Mesenchymal stem cell (in vitro differentiated cells and primary cell): ENCODE measurements at regions not wholly inside any gene's neighbourhood (a gene's known extent, or its start where the extent isn't known, plus 50 kb on each side); places are given as distances from the start of the nearest gene placed in this dataset.

Experiments
- DNase-seq: peaks from one replicate; pipeline ENCODE4 v3.0.0-alpha.2; 2013
- H2AFZ ChIP-seq: one replicate; pipeline ENCODE4 v1.6.1; 2013; ENCODE audit warnings: low read depth, mild to moderate bottlenecking, control low read depth, inconsistent platforms, low read length, moderate library complexity
- H2AK5ac ChIP-seq: 2 replicates; pipeline ENCODE4 v1.6.1; 2013; ENCODE audit warnings: low read length, moderate library complexity, mild to moderate bottlenecking, inconsistent platforms; ENCODE audit not compliant: severe bottlenecking
- H2BK120ac ChIP-seq: one replicate; pipeline ENCODE4 v1.6.1; 2013; ENCODE audit warnings: low read depth, mild to moderate bottlenecking, inconsistent platforms, low read length, moderate library complexity
- H2BK12ac ChIP-seq, 2 experiments: one replicate each; pipeline ENCODE4 v1.6.1; 2013; ENCODE audit warnings: inconsistent platforms in 2 of 2, low read length in 2 of 2, mild to moderate bottlenecking in 2 of 2, moderate library complexity in 2 of 2, control low read depth in 1 of 2
- H2BK15ac ChIP-seq: one replicate; pipeline ENCODE4 v1.6.1; 2013; ENCODE audit warnings: mild to moderate bottlenecking, low read depth, inconsistent platforms; ENCODE audit not compliant: poor library complexity, severe bottlenecking
- H2BK5ac ChIP-seq: 2 replicates; pipeline ENCODE4 v1.6.1; 2013; ENCODE audit warnings: low read depth, mild to moderate bottlenecking, low read length, control low read depth, inconsistent platforms; ENCODE audit not compliant: poor library complexity, severe bottlenecking
- H3K14ac ChIP-seq, 2 experiments: one replicate each; pipeline ENCODE4 v1.6.1; 2013; ENCODE audit warnings: inconsistent platforms in 2 of 2, low read length in 2 of 2, control low read depth in 1 of 2, mild to moderate bottlenecking in 1 of 2, moderate library complexity in 1 of 2
- H3K18ac ChIP-seq, 2 experiments: one replicate each; pipeline ENCODE4 v1.6.1; 2013; ENCODE audit warnings: inconsistent platforms in 2 of 2, low read length in 2 of 2, control low read depth in 1 of 2, low read depth in 1 of 2, mild to moderate bottlenecking in 1 of 2
- H3K23ac ChIP-seq, 2 experiments: one replicate each; pipeline ENCODE4 v1.6.1; 2013; ENCODE audit warnings: inconsistent platforms in 2 of 2, low read length in 2 of 2, mild to moderate bottlenecking in 2 of 2, moderate library complexity in 2 of 2, control low read depth in 1 of 2
- H3K27ac ChIP-seq: 2 replicates; pipeline ENCODE4 v1.5.1; 2013; ENCODE audit warnings: mild to moderate bottlenecking, moderate library complexity, low read length, control low read depth, inconsistent platforms; ENCODE audit not compliant: poor library complexity, severe bottlenecking
- H3K27me3 ChIP-seq, 2 experiments: 2 replicates each; pipeline versions ENCODE4 v1.6.1 to v1.7.0; 2013; ENCODE audit warnings: low read length in 2 of 2, mild to moderate bottlenecking in 2 of 2, moderate library complexity in 2 of 2, control low read depth in 1 of 2, inconsistent platforms in 1 of 2; ENCODE audit not compliant: control insufficient read depth in 1 of 2, insufficient read depth in 1 of 2
- H3K36me3 ChIP-seq, 2 experiments: 2 replicates each; pipeline versions ENCODE4 v1.6.1 to v1.7.0; 2013; ENCODE audit warnings: low read length in 2 of 2, control low read depth in 1 of 2, inconsistent platforms in 1 of 2, low read depth in 1 of 2, mild to moderate bottlenecking in 1 of 2; ENCODE audit not compliant: insufficient read depth in 2 of 2, control insufficient read depth in 1 of 2
- H3K4ac ChIP-seq, 2 experiments: one replicate each; pipeline ENCODE4 v1.6.1; 2013; ENCODE audit warnings: inconsistent platforms in 2 of 2, low read length in 2 of 2, mild to moderate bottlenecking in 2 of 2, moderate library complexity in 2 of 2, control low read depth in 1 of 2, low read depth in 1 of 2
- H3K4me1 ChIP-seq: 2 replicates; pipeline ENCODE4 v1.6.1; 2013; ENCODE audit warnings: low read depth, low read length, control low read depth; ENCODE audit not compliant: control insufficient read depth, insufficient read depth
- H3K4me2 ChIP-seq: 2 replicates; pipeline ENCODE4 v1.6.1; 2013; ENCODE audit warnings: low read length, mild to moderate bottlenecking, inconsistent platforms; ENCODE audit not compliant: poor library complexity, severe bottlenecking
- H3K4me3 ChIP-seq, 2 experiments: 2 replicates each; pipeline versions ENCODE4 v1.5.1 to v1.7.0; 2013; ENCODE audit warnings: low read length in 2 of 2, mild to moderate bottlenecking in 2 of 2, control low read depth in 1 of 2, low read depth in 1 of 2; ENCODE audit not compliant: insufficient read depth in 1 of 2
- H3K79me1 ChIP-seq: replicated peaks from 2 replicates; pipeline ENCODE4 v1.6.1; 2013; ENCODE audit warnings: mild to moderate bottlenecking, control low read depth, low read length, inconsistent platforms; ENCODE audit not compliant: poor library complexity, severe bottlenecking
- H3K9ac ChIP-seq: 2 replicates; pipeline ENCODE4 v1.7.0; 2013; ENCODE audit warnings: mild to moderate bottlenecking, low read length, moderate library complexity
- H3K9me3 ChIP-seq: 2 replicates; pipeline ENCODE4 v1.7.0; 2013; ENCODE audit warnings: mild to moderate bottlenecking, low read length; ENCODE audit not compliant: control insufficient read depth
- H4K8ac ChIP-seq: one replicate; pipeline ENCODE4 v1.6.1; 2013; ENCODE audit warnings: inconsistent platforms, mild to moderate bottlenecking, low read length, moderate library complexity
- H4K91ac ChIP-seq: one replicate; pipeline ENCODE4 v1.6.1; 2013; ENCODE audit warnings: mild to moderate bottlenecking, low read length, inconsistent platforms
- WGBS: methylation state at CpG from one replicate; pipeline ENCODE4 v1.1.7; 2013; ENCODE audit warnings: mixed read lengths; 5-methylcytosine and 5-hydroxymethylcytosine counted together

- Histone ChIP-seq H3K4me3 (no peak overlapping the region), H3K27me3 (no peaks in the 10 kb centered on the region), H3K9me3 (peaks cover 5% of the 10 kb centered on the region), H3K36me3 (no peaks in the 10 kb centered on the region), H3K4me1 (no peaks in the 10 kb centered on the region), H2BK120ac (no peak overlapping the region), H3K23ac (no peak overlapping the region), H4K91ac (no peak overlapping the region), H3K18ac (no peak overlapping the region), H3K9ac (no peak overlapping the region), H2AFZ (no peak overlapping the region), H4K8ac (no peak overlapping the region), H3K4me2 (no peak overlapping the region), H3K27ac (no peak overlapping the region), H2BK15ac (no peak overlapping the region), H2AK5ac (no peak overlapping the region), H2BK12ac (no peak overlapping the region), H3K14ac (no peak overlapping the region), H3K4ac (no peak overlapping the region), H3K79me1 (no peaks in the 10 kb centered on the region), H2BK5ac (no peak overlapping the region)
- no peak for DNase-seq
- WGBS: no CpG with 5 or more reads among the region's 1 CpG
Measured at GRCh38 chr2:14074691-14075090, 557.8 kb upstream of the LRATD1 start.

GRCh38 chr2:14079576-14079975, 552.9 kb upstream of the LRATD1 start:
- Histone ChIP-seq H3K4me1 (no peaks in the 10 kb centered on the region), H2BK12ac (no peak overlapping the region), H3K4me3 (no peak overlapping the region), H3K9me3 (no peaks in the 10 kb centered on the region), H3K23ac (no peak overlapping the region), H2BK120ac (no peak overlapping the region), H3K79me1 (no peaks in the 10 kb centered on the region), H3K18ac (no peak overlapping the region), H4K91ac (no peak overlapping the region), H2AK5ac (no peak overlapping the region), H3K36me3 (no peaks in the 10 kb centered on the region), H2BK5ac (no peak overlapping the region), H3K27ac (no peak overlapping the region), H3K14ac (no peak overlapping the region), H3K27me3 (no peaks in the 10 kb centered on the region), H2BK15ac (no peak overlapping the region), H2AFZ (no peak overlapping the region), H3K9ac (no peak overlapping the region), H3K4ac (no peak overlapping the region), H4K8ac (no peak overlapping the region), H3K4me2 (no peak overlapping the region)
- 78% methylated on average over 2 of the region's 3 CpGs for WGBS
- DNase-seq: no peak

GRCh38 chr2:14081521-14081920, 551.0 kb upstream of the LRATD1 start:
- Histone ChIP-seq H3K23ac (no peak overlapping the region), H4K8ac (no peak overlapping the region), H3K27me3 (no peaks in the 10 kb centered on the region), H3K9me3 (no peaks in the 10 kb centered on the region), H3K4me3 (no peak overlapping the region), H3K14ac (no peak overlapping the region), H2AK5ac (no peak overlapping the region), H2BK12ac (no peak overlapping the region), H3K79me1 (no peaks in the 10 kb centered on the region), H3K4me2 (no peak overlapping the region), H3K27ac (no peak overlapping the region), H2BK120ac (no peak overlapping the region), H4K91ac (no peak overlapping the region), H3K18ac (no peak overlapping the region), H2BK15ac (no peak overlapping the region), H2AFZ (no peak overlapping the region), H3K36me3 (no peaks in the 10 kb centered on the region), H3K4ac (no peak overlapping the region), H2BK5ac (no peak overlapping the region), H3K4me1 (no peaks in the 10 kb centered on the region), H3K9ac (no peak overlapping the region)
- DNase-seq: no peak
- WGBS: 80% methylated on average over 1 of the region's 1 CpG

- Histone ChIP-seq H3K14ac (no peak overlapping the region), H4K8ac (no peak overlapping the region), H2BK5ac (no peak overlapping the region), H2BK15ac (no peak overlapping the region), H2AFZ (no peak overlapping the region), H3K9me3 (no peaks in the 10 kb centered on the region), H3K4me3 (no peak overlapping the region), H2BK120ac (no peak overlapping the region), H3K36me3 (no peaks in the 10 kb centered on the region), H3K23ac (no peak overlapping the region), H3K27ac (no peak overlapping the region), H3K79me1 (no peaks in the 10 kb centered on the region), H2AK5ac (no peak overlapping the region), H3K4me2 (no peak overlapping the region), H3K18ac (no peak overlapping the region), H4K91ac (no peak overlapping the region), H3K9ac (no peak overlapping the region), H3K4ac (no peak overlapping the region), H2BK12ac (no peak overlapping the region), H3K27me3 (no peaks in the 10 kb centered on the region), H3K4me1 (no peaks in the 10 kb centered on the region)
- 87% methylated on average over 5 of the region's 5 CpGs for WGBS
- no peak for DNase-seq
Measured at GRCh38 chr2:14082640-14083039, 549.9 kb upstream of the LRATD1 start.
